ENCODE measurements at regions not wholly inside any gene's neighbourhood (a gene's known extent, or its start where the extent isn't known, plus 50 kb on each side); places are given as distances from the start of the nearest gene placed in this dataset.
"Not testable (repeated sequence)": the region's sequence is repeated elsewhere in the genome, so short reads cannot be mapped to it uniquely, and the experiment has no call there.

- Mint-ChIP-seq H3K9me3 (ENCODE audit: low read depth) (peaks cover 5% of the 10 kb centered on the region), H3K27me3 (no peaks in the 10 kb centered on the region), H3K36me3 (no peaks in the 10 kb centered on the region), H3K27ac (no peak overlapping the region), H3K4me1 (no peaks in the 10 kb centered on the region), H3K4me3 (no peak overlapping the region)
- CTCF ChIA-PET, result no interaction called here
- ATAC-seq (no peak), DNase-seq (no peak)
Observed at GRCh38 chr2:78125042-78125441, 602.9 kb upstream of the LRRTM4 start.

DNA sequence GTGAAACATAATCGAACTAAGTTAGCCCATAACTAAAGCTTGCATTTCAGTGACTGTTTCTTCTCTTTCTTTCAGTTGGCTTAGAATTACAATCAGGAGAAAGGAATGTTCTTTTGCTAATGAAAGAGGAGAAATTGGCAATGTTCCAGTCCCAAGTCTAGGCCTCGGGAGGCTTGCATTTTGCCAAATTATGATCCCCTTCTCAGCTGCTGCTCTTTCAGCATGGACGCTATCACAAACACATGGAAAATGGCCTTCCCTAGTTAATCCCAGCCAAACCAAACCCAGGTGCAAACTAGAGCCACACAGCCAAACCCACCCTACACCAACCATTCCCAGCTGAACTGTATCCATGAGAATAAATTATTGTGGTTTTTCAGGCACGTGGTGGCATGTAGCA is 605.2 kb upstream of the LRRTM4 start:
- no peak overlapping the region for H3K27ac Mint-ChIP-seq
- CTCF ChIA-PET, result no interaction called here
- H3K4me3 Mint-ChIP-seq, result no peak overlapping the region

GRCh38 chr2:78132391-78133370 is 610.5 kb upstream of the LRRTM4 start:
- Mint-ChIP-seq H3K4me1 (no peaks in the 10 kb centered on the region), H3K27ac (no peak overlapping the region), H3K4me3 (no peak overlapping the region), H3K9me3 (ENCODE audit: low read depth) (no peaks in the 10 kb centered on the region), H3K27me3 (no peaks in the 10 kb centered on the region), H3K36me3 (no peaks in the 10 kb centered on the region)
- no peak for DNase-seq
- CTCF ChIA-PET, result no interaction called here
- no peak for ATAC-seq

More for the DNA sequence above, 605.2 kb upstream of the LRRTM4 start:
- Mint-ChIP-seq H3K27me3 (no peaks in the 10 kb centered on the region), H3K36me3 (no peaks in the 10 kb centered on the region), H3K9me3 (ENCODE audit: low read depth) (peaks cover 5% of the 10 kb centered on the region), H3K4me1 (no peaks in the 10 kb centered on the region)
- ATAC-seq (no peak), DNase-seq (no peak)

- H3K36me3 Mint-ChIP-seq, result no peaks in the 10 kb centered on the region
- ATAC-seq (no peak), DNase-seq (no peak)
- no peak overlapping the region for H3K4me3 Mint-ChIP-seq
- no peak overlapping the region for H3K27ac Mint-ChIP-seq
- H3K27me3 Mint-ChIP-seq, result no peaks in the 10 kb centered on the region
- CTCF ChIA-PET, result no interaction called here
- H3K9me3 Mint-ChIP-seq (ENCODE audit: low read depth), result no peaks in the 10 kb centered on the region
- no peaks in the 10 kb centered on the region for H3K4me1 Mint-ChIP-seq
Observed at GRCh38 chr2:78145395-78145996, 623.3 kb upstream of the LRRTM4 start.

DNA sequence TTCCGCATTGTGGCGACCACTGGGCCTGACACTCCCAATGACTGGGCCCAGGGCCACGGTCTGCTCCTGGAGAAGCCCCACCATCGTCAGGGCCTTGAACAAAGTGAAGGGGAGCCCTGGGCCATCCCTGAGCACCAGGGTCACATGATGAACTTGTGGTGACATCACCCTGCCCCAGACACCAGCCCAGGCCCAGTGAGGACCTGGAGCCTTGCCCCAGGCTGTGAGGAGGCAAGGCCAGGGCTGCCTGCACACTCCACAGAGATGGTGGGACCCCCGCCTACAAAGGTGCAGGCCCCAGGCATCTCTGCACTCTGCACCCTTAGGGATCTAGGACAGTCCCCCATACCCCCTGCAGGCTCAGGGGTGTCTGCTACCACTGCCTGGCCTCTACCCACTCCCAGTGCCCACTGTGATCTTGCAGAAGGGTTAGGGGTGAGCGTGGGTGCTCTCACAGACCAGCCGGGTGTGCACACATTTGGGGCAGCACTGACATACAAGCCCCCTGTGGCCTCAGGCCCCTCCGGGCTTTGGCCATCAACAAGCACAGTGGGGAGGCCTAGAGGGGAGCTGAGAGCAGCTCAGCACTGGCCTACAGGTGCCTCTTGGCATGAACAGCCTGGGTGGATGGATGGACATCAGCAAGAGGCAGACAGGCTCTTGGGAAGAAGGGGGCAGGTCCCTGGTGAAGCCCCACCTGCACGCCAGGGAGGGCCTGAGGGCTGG is 624.0 kb upstream of the LRRTM4 start:
- no peaks in the 10 kb centered on the region for H3K36me3 Mint-ChIP-seq
- CTCF ChIA-PET, result no interaction called here
- H3K27ac Mint-ChIP-seq, result no peak overlapping the region
- no peaks in the 10 kb centered on the region for H3K27me3 Mint-ChIP-seq
- H3K4me3 Mint-ChIP-seq, result no peak overlapping the region
- ATAC-seq, result no peak
- H3K9me3 Mint-ChIP-seq (ENCODE audit: low read depth), result no peaks in the 10 kb centered on the region
- no peaks in the 10 kb centered on the region for H3K4me1 Mint-ChIP-seq
- DNase-seq, result no peak

DNA sequence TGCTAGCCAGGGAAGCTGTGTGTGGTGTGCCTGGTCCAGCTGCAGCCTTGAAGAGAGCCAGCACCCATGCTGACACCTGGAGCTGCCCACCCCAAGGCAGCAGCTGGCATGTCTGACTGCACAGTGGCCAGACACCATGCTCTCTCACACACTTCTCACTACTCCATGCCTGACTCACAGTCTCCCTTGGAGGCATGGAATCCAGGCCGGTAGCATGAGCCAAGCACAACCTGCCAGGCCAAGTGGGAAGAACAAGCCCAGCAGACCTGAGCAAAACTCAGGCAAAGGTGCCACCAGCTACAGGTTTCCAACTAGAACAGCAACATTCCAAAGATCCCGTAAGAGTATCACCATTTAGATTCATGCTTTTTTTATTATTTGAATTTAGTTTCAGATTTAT is 625.3 kb upstream of the LRRTM4 start:
- CTCF ChIA-PET, result no interaction called here
- H3K27me3 Mint-ChIP-seq, result no peaks in the 10 kb centered on the region
- no peaks in the 10 kb centered on the region for H3K36me3 Mint-ChIP-seq
- ATAC-seq, result no peak
- no peaks in the 10 kb centered on the region for H3K9me3 Mint-ChIP-seq (ENCODE audit: low read depth)
- no peak overlapping the region for H3K4me3 Mint-ChIP-seq
- H3K27ac Mint-ChIP-seq, result no peak overlapping the region
- no peak for DNase-seq
- no peaks in the 10 kb centered on the region for H3K4me1 Mint-ChIP-seq

DNA sequence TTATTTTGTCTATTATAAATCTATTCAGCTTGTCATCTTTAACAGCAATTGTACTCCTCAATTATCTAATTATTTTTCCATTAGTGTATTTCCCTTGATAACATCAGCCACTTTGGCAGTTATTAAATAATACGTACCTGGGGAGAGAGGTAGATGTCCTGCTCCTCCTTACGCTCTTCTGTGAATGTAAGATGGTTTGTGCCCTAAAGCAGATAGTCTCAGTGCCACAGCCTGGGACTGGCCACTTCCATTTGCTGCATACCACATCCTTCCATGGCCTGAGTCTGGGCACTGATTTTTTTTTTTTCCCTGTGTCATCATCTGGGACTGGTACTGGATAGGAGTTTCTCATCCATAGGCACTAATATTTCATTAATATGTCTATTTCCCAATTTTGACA is 632.4 kb upstream of the LRRTM4 start:
- CTCF ChIA-PET, result no interaction called here
- Mint-ChIP-seq H3K27me3 (no peaks in the 10 kb centered on the region), H3K27ac (no peak overlapping the region), H3K36me3 (no peaks in the 10 kb centered on the region), H3K9me3 (ENCODE audit: low read depth) (peaks cover 6% of the 10 kb centered on the region), H3K4me3 (no peak overlapping the region), H3K4me1 (no peaks in the 10 kb centered on the region)
- no peak for DNase-seq
- ATAC-seq, result no peak

DNA sequence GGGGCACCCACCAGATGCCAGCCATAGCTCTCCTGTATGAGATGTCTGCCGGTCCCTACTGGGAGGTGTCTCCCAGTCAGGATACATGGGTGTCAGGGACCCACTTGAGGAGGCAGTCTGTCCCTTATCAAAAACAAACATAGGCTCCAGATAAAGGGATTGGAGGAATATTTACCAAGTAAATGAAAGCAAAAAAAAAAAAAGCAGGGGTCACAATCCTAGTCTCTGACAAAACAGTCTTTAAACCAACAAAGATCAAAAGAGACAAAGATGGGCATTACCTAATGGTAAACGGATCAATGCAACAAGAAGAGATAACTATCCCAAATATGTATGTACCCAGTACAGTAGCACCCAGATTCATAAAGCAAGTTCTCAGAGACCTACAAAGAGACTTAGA is 640.0 kb upstream of the LRRTM4 start:
- no peaks in the 10 kb centered on the region for H3K36me3 Mint-ChIP-seq
- no peaks in the 10 kb centered on the region for H3K27me3 Mint-ChIP-seq
- CTCF ChIA-PET, result no interaction called here
- H3K4me3 Mint-ChIP-seq, result no peak overlapping the region
- no peaks in the 10 kb centered on the region for H3K4me1 Mint-ChIP-seq
- no peak overlapping the region for H3K27ac Mint-ChIP-seq
- ATAC-seq, result no peak
- DNase-seq, result no peak
- peaks cover 14% of the 10 kb centered on the region for H3K9me3 Mint-ChIP-seq (ENCODE audit: low read depth)

DNA sequence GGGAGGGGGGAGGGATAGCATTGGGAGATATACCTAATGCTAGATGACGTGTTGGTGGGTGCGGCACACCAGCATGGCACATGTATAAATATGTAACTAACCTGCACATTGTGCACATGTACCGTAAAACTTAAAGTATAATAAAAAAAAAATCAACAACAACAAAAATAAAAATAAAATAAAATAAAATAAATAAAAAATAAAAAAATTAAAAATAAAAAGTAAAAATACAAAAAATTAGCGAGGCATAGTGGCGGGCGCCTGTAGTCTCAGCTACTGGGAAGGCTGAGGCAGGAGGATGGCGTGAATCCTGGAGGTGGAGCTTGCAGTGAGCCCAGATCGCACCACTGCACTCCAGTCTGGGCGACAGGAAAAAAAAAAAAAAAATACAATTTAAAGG is 650.0 kb upstream of the LRRTM4 start:
- H3K36me3 Mint-ChIP-seq; DNase-seq; H3K4me3 Mint-ChIP-seq; CTCF ChIA-PET; H3K9me3 Mint-ChIP-seq (ENCODE audit: low read depth); ATAC-seq; H3K27ac Mint-ChIP-seq; H3K27me3 Mint-ChIP-seq; H3K4me1 Mint-ChIP-seq: not testable (repeated sequence)

- no peak overlapping the region for H3K4me3 Mint-ChIP-seq
- no peak for ATAC-seq
- H3K36me3 Mint-ChIP-seq, result no peaks in the 10 kb centered on the region
- H3K4me1 Mint-ChIP-seq, result no peaks in the 10 kb centered on the region
- CTCF ChIA-PET, result no interaction called here
- peaks cover 9% of the 10 kb centered on the region for H3K9me3 Mint-ChIP-seq (ENCODE audit: low read depth)
- no peak overlapping the region for H3K27ac Mint-ChIP-seq
- no peaks in the 10 kb centered on the region for H3K27me3 Mint-ChIP-seq
- DNase-seq, result no peak
Observed at GRCh38 chr2:78175645-78176044, 653.5 kb upstream of the LRRTM4 start.

GRCh38 chr2:78201064-78201575 is 678.9 kb upstream of the LRRTM4 start:
- Mint-ChIP-seq H3K27ac (no peak overlapping the region), H3K4me1 (no peaks in the 10 kb centered on the region), H3K36me3 (no peaks in the 10 kb centered on the region), H3K4me3 (no peak overlapping the region), H3K27me3 (no peaks in the 10 kb centered on the region), H3K9me3 (ENCODE audit: low read depth) (peaks cover 12% of the 10 kb centered on the region)
- CTCF ChIA-PET, result no interaction called here
- DNase-seq (no peak), ATAC-seq (no peak)

GRCh38 chr2:78202366-78202765 is 680.2 kb upstream of the LRRTM4 start:
- Mint-ChIP-seq H3K36me3 (no peaks in the 10 kb centered on the region), H3K27ac (no peak overlapping the region), H3K4me3 (no peak overlapping the region), H3K27me3 (no peaks in the 10 kb centered on the region), H3K9me3 (ENCODE audit: low read depth) (peaks cover 13% of the 10 kb centered on the region), H3K4me1 (no peaks in the 10 kb centered on the region)
- no peak for DNase-seq
- ATAC-seq, result no peak
- CTCF ChIA-PET, result no interaction called here

GRCh38 chr2:78202986-78203670 is 681.0 kb upstream of the LRRTM4 start:
- ATAC-seq, result no peak
- H3K4me1 Mint-ChIP-seq, result no peaks in the 10 kb centered on the region
- H3K36me3 Mint-ChIP-seq, result no peaks in the 10 kb centered on the region
- H3K27ac Mint-ChIP-seq, result no peak overlapping the region
- H3K27me3 Mint-ChIP-seq, result no peaks in the 10 kb centered on the region
- CTCF ChIA-PET, result no interaction called here
- no peak overlapping the region for H3K4me3 Mint-ChIP-seq
- peaks cover 13% of the 10 kb centered on the region for H3K9me3 Mint-ChIP-seq (ENCODE audit: low read depth)
- no peak for DNase-seq
